GM19351 (cell line): ENCODE measurements at regions not wholly inside any gene's neighbourhood (a gene's known extent, or its start where the extent isn't known, plus 50 kb on each side); places are given as distances from the start of the nearest gene placed in this dataset.
"Not testable (repeated sequence)": the region's sequence is repeated elsewhere in the genome, so short reads cannot be mapped to it uniquely, and the experiment has no call there.

Experiments used
- ATAC-seq: cut with Tn5 transposase; IDR thresholded peaks from one replicate; pipeline ENCODE4 v1.9.1; 2021; ENCODE audit warnings: mild to moderate bottlenecking, moderate library complexity; ENCODE audit not compliant: unreplicated experiment

DNA sequence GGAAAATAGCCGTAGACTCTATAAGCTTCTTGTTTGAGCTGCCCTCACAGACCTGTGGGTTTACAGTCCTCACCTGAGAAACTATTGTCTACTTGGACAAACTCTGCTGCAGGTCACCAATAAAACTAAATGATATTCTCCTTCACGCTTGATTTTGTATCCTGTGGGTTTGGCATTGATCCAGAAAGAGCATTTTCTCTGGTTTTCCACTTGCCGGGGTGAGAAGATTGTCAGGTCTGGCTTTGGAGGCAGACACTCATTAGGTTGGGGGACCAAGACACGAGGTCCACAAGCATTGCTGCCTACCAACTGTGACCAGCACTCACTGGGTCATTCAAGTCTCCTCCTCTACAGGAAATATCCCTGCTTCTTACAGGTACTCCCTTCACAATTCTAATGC, 68.5 kb downstream of the CDC14C start:
- no peak for ATAC-seq

DNA sequence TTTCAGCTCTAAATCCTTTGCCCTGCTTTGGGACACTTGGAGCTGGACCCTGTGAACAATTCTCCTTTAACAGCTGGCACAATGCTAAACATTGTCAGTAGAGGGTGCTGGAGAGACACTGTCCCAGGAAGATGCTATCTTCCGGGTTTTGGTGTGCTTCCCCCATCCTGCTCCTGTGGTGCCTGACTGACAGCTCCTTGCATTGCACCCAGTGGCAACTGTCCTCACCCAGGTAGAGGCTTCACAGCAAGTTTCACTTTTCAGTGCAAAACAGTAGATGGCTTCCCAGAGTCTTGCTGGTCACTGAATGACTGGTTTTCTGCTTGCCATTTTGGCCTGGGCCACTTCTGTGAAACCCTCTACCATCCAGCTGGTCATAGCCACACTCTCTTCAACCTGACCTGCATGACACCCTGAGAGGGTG, 77.3 kb downstream of the CDC14C start:
- ATAC-seq = peak; percentile 99

DNA sequence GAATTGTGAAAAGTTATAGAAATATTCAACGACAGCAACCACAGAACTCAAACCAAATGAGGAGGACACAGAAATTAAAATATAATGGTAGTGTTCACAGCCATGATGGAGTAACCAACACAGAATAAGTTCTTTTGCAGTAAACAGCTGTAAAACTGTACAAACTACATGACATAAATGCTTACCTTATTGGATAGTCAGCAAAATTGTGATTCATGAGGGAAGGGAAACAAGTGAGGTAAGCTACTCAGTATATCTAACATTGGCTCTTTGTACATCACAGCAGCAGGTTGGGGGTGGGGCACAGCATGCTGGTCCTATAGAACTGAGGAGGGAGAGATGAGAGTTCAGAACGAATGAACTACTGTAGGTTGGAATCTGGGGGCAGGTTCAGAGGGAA, 86.4 kb downstream of the CDC14C start:
- no peak for ATAC-seq

DNA sequence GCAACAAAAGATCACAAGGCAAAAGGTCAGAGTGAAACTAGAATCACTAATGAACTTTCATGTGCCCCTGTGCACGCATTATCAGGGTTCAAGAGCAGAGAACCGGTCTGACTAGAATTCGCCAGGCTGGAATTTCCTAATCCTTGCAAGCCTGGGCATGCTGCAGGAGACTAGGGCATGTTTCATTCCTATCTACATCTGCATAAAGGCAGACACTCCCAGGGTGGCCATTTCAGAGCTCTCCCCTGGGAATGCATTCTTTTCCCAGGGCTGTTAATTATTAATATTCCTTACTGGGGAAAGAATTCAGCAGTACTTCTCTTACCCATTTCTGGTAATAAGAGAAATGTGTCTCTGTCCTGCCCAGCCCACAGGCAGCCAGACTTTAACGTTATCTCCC, 90.5 kb downstream of the CDC14C start:
- ATAC-seq = no peak

DNA sequence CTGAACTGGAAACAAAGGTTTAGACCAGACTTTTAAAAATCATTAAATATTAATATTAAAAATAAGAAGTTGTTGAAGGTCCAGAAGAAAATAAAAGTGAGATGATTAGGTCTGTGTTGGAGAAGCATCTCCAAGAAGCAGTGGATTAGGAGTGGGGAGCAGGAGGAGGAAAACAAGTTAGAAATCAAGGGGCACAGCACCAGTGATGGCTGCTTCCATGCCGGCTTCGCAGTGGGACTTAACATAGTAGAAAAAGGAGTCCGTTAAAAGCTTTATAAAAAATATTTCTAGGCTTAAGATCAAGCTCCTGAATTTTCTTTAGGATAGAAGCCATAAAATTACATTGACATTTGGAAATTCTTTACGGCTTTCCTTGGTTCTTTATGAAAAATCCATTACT, 95.8 kb downstream of the CDC14C start:
- ATAC-seq = no peak

DNA sequence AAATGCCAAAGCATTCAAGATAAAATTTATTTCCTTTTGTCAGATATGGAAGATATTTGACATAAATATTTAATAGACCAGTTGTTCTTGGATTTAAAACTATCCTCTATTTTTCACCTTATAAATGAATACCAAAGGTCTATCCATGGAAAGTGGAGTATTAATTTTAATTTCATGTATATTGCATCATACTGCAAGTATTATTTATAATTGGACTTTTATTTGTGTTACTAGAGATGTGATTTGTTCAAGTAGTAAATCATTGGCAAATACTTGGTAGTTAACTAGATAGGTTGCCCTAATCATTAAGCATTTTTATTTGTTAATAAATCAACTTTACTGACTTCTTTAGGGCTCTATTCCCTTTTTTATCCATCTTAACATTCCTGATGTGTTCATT, 98.1 kb downstream of the CDC14C start:
- no peak for ATAC-seq

DNA sequence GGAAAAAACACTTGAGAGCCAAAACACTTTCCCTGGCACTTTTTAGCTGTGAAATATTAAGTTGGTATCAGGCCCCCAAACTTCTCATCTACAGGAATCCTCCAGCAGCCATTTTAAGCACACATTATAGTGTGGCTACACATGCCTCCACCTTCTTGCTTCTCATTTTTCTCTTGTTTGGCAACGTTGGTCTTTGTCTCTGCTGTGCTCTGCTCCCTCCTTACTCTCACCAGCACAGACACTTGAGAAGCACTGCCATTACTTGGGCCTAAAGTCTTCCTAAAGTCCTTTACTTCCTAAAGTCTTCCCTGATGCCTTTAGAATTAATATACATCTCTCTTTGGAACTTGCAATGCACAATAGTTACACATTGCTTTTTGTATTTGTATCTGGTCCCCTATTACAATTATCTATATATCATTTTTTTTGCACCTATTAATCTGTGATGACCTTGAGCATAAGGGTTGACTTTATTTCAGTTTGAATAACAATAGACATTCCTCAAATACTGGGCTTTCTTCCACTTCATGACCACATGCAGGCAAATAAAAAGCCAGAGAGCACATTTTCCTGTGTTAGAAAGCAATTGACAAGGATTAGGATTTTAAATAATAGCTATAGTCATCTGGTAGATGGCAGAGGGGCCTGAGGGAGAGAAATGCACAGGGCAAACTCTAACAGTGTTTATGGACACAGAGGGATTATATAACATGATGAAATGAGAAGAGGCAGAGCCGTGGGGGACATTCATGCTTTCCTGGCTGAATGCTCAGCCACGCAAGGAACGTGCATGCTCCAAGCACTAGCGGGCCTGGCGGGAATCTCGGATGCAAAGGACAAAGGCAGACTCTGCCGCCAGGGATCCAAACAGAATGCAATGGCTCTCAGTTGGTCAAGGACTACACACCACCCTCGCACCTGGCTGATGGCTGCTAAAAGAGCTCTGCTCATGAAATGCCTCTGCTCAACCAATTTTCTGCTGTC, 99.3 kb downstream of the CDC14C start:
- no peak for ATAC-seq

DNA sequence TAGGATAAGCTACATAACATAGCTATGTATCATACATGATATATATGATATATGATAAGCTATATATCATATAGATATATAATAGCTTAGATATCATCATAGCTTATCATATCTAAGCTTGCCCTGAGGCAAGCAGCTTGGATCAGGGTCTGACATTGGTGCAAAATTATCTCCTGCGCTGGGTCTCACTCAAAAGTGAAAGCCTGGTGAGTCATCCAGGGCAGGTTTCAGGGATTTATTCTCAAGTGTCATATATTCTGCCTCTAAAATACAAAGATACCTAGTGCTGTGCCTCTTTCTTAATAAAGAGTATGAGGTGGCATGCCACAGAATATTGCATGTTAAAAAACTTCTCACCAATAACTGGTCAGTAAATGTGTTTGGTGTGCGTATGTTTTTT, 105.9 kb downstream of the CDC14C start:
- ATAC-seq = no peak

DNA sequence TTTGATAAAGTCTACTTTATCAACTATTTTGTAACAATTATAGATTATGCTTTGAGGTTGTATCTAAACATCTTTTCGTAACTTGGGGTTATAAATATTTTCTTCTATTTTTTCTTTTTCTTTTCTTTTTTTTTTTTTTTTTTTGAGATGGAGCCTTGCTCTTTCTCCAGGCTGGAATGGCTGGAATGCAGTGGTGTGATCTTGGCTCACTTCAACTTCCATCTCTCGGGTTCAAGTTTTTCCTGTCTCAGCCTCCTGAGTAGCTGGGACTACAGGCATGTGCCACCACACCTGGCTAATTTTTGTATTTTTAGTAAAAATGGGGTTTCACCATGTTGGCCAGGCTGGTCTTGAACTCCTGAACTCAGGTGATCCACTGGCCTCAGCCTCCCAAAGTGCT, 108.8 kb downstream of the CDC14C start:
- not testable (repeated sequence) for ATAC-seq

DNA sequence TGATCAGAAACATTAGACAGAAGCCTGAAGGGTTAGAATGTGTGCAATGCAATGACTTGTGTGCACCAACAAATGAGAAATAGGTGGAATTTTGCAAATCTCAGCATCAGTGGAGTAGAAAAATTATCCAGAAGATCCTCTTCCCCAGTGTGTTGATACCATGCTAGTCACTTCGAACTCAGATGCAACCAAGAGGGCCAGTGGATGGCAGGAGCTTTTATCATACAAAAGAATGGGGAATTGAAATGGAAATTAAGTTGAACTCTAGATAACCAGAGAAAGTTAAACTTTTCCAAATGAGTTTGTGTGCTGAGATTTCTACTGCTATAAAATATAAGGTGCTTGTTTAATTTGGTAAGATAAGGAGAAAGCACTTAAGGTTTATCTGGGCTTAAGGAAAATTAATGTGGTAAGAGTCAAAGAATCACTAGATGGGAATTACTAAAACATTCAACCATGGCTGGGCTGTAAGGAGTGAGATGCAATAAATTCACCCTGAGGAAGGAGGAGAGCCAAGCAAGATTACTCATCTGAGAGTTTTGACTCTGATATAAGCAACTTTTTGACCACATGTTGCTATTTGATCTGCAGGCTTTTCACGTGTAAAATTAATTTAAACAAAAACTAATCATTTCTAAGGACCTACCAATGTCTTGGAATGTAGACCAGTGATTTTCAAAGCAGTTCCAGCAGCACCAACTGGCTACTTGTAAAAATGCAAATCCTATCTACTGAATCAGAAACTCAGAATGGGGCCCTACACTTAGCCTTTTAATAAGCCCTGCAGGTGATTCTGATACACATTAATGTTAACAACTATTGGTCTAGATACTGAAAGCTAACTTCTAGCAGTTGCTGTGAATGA, 113.2 kb downstream of the CDC14C start:
- no peak for ATAC-seq

DNA sequence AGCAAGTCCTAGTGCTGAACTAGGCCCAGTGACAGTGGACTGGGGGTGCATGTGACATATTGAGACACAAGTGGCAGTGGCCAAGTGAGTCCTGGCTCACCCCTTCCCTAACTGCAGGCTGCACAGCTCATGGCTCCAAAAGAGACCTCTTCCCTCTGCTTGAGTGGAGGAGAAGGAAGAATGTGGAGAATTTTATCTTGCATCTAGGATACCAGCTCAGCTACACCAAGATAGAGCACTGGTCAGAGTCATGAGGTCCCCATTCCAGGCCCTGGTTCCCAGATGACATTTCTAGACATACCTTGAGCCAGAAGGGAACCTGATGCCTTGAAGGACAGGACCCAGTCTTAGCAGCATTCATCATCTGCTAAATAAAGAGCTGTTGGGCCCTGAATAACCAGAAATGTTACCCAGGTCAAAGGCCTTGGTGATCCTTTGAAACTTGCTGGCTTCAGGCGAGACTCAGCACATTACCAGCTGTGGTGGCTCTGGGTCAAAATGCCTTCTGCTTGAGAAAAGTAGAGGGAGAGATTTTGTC, 114.5 kb downstream of the CDC14C start:
- ATAC-seq = no peak

DNA sequence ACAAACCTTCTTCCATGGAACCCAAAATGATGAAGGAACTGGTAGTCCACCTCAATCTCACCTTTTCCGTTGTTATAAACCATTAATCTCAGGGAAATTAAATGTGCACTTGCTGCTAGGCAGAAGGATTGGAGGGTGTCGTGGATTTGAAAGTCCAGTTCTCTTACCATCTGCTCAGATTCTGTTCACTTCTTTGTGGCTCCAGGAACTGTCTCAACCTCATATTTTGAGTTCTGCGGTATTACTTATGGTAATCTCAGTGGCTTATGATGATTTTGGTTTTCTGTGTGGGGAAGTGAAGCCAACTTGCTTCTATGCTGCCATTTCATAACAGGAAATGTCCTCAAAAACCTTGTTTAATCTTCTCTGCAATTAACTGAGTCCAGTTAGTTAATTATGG, 136.4 kb downstream of the CDC14C start:
- no peak for ATAC-seq

DNA sequence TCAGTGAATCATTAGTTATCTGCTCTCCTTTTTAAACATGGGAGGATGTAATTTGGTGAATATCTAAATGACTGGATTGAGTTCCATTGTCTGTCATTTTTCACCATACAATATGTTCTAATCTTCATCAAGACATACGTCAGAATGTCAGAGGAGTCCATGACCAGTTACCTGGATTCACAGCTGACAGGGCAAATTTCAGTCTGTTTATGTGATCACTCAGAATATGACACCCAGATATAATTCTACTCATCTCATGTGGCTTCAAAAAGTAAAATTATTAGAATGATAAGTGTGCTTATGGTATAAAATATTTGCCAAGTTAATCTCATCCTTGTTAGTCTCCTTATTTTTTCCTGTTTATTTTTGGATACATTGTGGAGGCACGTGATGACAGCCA, 150.2 kb downstream of the CDC14C start:
- no peak for ATAC-seq

DNA sequence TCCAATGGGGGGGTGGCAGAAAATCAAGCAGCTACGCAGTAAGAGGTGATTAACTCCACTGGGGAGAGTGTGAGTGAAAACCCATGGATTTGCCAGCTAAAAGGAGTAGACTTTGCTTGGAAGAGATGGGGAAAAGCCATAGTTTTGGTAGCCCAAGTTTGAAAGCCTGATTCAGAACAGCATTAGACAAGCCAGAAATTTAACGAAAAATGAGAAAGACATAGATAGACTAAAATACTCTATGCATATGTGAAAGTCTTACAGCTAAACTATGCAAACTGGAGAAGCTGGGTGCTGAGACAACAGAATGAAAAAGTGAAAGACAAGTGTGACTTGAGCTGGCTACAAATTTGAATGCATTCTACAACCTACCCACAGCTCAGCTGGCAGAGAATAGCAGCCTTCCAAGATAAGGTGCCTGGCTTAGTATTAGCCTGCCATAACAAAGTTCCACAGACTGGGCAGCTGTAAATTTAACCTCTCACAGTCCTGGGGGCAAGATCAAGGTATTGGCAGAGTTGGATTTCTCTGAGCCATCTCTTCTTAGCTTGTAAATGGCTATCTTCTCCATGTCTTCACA, 156.6 kb downstream of the CDC14C start:
- ATAC-seq = no peak

DNA sequence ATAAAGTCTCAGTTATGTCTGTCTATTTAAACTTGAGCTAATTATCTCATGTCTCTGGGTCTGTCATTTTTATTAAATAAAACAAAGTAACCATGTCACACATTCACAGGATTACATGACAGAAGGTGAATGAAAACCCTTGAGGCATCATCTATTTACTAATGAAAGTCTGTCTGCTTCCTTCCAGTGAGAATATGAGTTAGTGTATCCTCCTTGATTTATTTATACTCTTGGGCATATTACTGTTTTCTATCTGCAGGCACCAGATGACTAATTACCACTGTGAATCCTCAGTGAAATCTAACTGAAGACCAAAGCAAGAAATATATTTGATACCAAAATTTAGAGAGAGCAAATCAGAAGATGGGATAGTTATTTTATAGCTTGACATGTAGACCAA, 163.7 kb downstream of the CDC14C start:
- no peak for ATAC-seq

DNA sequence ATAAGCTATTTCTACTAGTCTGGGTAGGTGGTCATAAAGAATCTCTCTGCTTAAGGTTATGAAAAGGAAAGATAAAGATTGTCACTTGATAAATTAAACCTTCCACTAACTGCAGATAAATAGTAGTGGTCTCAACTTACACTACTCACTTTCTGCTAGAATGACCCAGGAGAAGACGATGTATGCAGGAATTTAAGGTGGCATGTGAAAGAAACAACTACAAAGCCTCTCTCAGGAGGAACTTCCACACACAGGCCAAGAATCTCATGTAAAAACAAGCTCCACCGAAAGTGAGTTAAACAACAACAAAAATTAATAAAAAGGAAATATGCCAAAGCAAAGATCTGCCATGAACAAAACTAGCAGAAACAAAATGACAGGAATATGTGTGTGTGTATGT, 165.4 kb downstream of the CDC14C start:
- ATAC-seq = no peak

DNA sequence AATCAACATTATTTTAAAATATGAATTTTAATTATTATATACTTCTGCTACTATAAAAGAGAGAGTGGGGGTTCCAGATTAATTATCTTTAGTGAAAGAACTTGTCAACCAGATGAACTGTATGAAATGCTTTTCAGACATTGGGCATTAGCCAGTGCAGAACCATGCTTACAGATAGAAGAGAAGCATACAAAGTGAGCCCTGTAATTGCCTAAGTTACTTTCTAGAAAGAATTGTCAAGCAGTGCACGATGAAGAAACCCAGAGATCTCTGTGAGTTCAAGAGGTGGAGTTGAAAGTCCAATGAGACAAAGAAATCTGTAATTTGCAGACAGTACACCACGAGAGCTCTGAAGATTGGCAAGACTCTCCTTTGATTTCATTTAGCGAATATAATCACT, 166.7 kb downstream of the CDC14C start:
- no peak for ATAC-seq

DNA sequence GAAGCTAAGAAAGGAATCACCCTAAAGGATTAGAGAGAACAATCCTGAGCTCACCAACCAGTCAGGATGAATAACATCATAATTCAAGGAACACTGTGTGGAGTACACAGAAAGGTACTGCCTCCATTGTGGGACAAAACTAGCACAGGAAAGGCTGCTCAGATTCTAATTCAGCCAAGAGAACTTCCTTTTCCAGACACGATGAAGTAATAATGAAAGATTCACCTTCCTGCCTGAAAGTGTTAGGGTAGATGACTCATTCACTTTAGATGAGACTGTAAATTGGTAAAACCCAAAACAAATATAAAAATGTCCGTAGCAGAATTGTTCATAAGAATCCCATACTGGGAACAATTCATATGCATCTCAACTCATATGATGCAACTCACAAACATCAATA, 167.2 kb downstream of the CDC14C start:
- ATAC-seq = no peak

DNA sequence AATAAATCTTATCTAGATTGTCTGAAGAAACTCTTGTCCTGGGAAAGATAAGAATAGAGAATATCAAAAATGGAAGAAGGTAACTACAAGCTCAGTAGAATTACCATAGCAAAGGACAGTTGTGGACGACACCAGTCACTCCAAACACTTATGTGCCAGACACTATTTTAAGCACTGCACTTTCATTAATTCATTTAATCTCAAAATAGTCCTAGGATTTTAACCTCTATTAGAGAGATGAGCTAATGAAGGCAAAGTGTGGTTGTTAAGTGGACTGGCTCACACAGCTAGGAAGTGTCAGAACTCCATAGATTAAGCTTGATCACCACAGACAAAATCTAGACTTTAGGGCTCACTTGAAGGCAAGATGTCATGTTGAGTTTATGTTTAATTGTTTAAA, 168.9 kb downstream of the CDC14C start:
- no peak for ATAC-seq

DNA sequence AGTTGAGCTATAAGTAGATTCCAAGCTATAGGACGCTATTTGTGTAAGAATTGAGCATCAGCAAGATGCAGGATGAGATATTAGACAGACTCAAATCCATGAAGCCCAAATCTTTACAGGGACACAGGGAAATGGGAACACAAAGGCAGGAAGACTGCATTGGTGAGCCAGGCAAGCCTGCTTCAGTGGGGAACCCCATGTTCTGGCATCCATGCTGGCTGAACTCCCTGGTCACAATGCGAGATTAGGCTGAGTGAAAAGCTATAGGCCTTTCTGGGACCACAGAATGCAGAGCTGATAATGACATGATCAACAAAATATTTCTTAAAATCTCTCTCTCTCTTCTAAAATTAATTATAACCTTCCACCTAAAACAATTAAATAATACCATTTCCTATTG, 170.5 kb downstream of the CDC14C start:
- no peak for ATAC-seq

DNA sequence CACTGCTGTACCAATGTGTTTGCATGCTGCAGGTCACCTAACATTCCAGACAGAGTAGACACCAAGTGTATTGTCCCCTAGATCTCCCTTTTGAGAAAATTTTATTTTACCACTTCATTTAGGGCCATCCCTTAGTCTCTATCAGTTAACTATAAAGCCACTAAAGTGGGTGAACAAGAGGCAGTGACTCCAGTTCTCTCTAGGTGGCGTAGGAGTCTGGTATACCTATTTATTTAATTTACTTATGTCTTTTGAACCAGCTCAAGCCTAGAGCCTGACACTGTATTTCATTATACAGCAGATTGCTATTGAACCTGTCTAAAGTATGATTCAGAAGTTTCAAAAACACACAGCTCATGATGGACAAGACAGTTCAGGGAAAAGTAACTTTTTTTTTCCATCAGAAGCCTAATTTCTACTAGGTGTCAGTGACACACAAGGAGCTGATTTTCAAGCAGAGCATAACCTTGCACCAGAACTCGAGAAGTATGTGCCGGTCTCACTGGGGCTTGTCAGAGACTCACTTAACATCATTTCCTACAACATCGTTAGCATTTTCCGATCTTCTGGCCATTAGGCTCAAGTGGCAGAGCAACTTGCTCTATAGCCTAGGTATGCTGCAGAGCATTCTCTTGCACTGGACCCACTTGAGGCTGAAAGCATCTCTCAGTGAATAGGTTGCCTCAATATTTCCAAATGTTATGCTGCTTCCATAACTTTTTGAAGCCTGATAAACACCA, 175.4 kb downstream of the CDC14C start:
- no peak for ATAC-seq
